Fibroblast of the conjunctiva (primary cell): ENCODE measurements at regions not wholly inside any gene's neighbourhood (a gene's known extent, or its start where the extent isn't known, plus 50 kb on each side); places are given as distances from the start of the nearest gene placed in this dataset.
"Not testable (repeated sequence)": the region's sequence is repeated elsewhere in the genome, so short reads cannot be mapped to it uniquely, and the experiment has no call there.

ENCODE experiments used
- DNase-seq: peaks from one replicate; pipeline ENCODE4 v3.0.0-alpha.2; 2010; ENCODE audit warnings: low read depth

GRCh38 chr11:97684486-97685439 lies 1295.0 kb downstream of the JRKL start:
- no peak for DNase-seq

- no peak for DNase-seq
Measured at GRCh38 chr11:97685695-97686094, 1295.9 kb downstream of the JRKL start.

- no peak for DNase-seq
Measured at GRCh38 chr11:97687111-97687510, 1297.3 kb downstream of the JRKL start.

GRCh38 chr11:97691061-97691460 lies 1301.2 kb downstream of the JRKL start:
- no peak for DNase-seq

GRCh38 chr11:97702951-97703350 lies 1313.1 kb downstream of the JRKL start:
- no peak for DNase-seq

- DNase-seq, result no peak
Measured at GRCh38 chr11:97703851-97704250, 1314.0 kb downstream of the JRKL start.

GRCh38 chr11:97705441-97705840 lies 1315.3 kb upstream of the CNTN5 start:
- not testable (repeated sequence) for DNase-seq

- no peak for DNase-seq
Measured at GRCh38 chr11:97717922-97718321, 1302.8 kb upstream of the CNTN5 start.

GRCh38 chr11:97722065-97722464 lies 1298.7 kb upstream of the CNTN5 start:
- peak; percentile 65 for DNase-seq

GRCh38 chr11:97722721-97723120 lies 1298.0 kb upstream of the CNTN5 start:
- DNase-seq, result no peak

GRCh38 chr11:97729546-97730272 lies 1291.0 kb upstream of the CNTN5 start:
- no peak for DNase-seq

GRCh38 chr11:97732011-97732632 lies 1288.6 kb upstream of the CNTN5 start:
- no peak for DNase-seq

GRCh38 chr11:97738751-97739150 lies 1282.0 kb upstream of the CNTN5 start:
- DNase-seq, result no peak

- peak; percentile 27 for DNase-seq
Measured at GRCh38 chr11:97739932-97740800, 1280.6 kb upstream of the CNTN5 start.

GRCh38 chr11:97740801-97741151 lies 1280.0 kb upstream of the CNTN5 start:
- DNase-seq, result no peak

GRCh38 chr11:97742717-97743116 lies 1278.0 kb upstream of the CNTN5 start:
- DNase-seq, result no peak

- no peak for DNase-seq
Measured at GRCh38 chr11:97743205-97743742, 1277.5 kb upstream of the CNTN5 start.

- DNase-seq, result no peak
Measured at GRCh38 chr11:97745515-97746050, 1275.2 kb upstream of the CNTN5 start.

- DNase-seq, result no peak
Measured at GRCh38 chr11:97746818-97747217, 1273.9 kb upstream of the CNTN5 start.

- DNase-seq, result no peak
Measured at GRCh38 chr11:97751405-97751804, 1269.3 kb upstream of the CNTN5 start.

GRCh38 chr11:97751952-97752351 lies 1268.8 kb upstream of the CNTN5 start:
- DNase-seq, result no peak
